HEK293 (cell line): ENCODE measurements at regions not wholly inside any gene's neighbourhood (a gene's known extent, or its start where the extent isn't known, plus 50 kb on each side); places are given as distances from the start of the nearest gene placed in this dataset.

ENCODE experiments used
- CTCF ChIP-seq: fragments of 450-650 bp; formaldehyde crosslinking; IDR thresholded peaks from 2 replicates; pipeline ENCODE4 v1.5.1; 2016; ENCODE audit warnings: missing biosample characterization, missing genetic modification characterization
- MEIS1 ChIP-seq: sonication (generic); formaldehyde crosslinking; IDR thresholded peaks from 2 replicates; pipeline ENCODE4 v1.8.1; 2022; ENCODE audit warnings: missing genetic modification reagents, mild to moderate bottlenecking, borderline replicate concordance
- REPIN1 ChIP-seq: fragments of 450-650 bp; formaldehyde crosslinking; IDR thresholded peaks from 2 replicates; pipeline ENCODE4 v1.5.1; 2017; ENCODE audit warnings: missing biosample characterization, missing genetic modification characterization, low read depth
- ZNF202 ChIP-seq: fragments of 450-650 bp; formaldehyde crosslinking; IDR thresholded peaks from 2 replicates; pipeline ENCODE4 v1.5.1; 2016; ENCODE audit warnings: missing biosample characterization, missing genetic modification characterization, borderline replicate concordance
- ZNF311 ChIP-seq: fragments of 450-650 bp; formaldehyde crosslinking; IDR thresholded peaks from 2 replicates; pipeline ENCODE4 v1.5.1; 2017; ENCODE audit warnings: missing biosample characterization, missing genetic modification characterization, borderline replicate concordance
- ZNF335 ChIP-seq: fragments of 450-650 bp; formaldehyde crosslinking; conservative IDR thresholded peaks from 2 replicates; pipeline ENCODE4 v1.5.1; 2016; ENCODE audit warnings: missing biosample characterization, missing genetic modification characterization
- TF ChIP-seq, protein P1 (sequence below): fragments of 450-650 bp; formaldehyde crosslinking; IDR thresholded peaks from 2 replicates; pipeline ENCODE4 v1.5.1; 2016; ENCODE audit warnings: missing biosample characterization, missing genetic modification characterization

DNA sequence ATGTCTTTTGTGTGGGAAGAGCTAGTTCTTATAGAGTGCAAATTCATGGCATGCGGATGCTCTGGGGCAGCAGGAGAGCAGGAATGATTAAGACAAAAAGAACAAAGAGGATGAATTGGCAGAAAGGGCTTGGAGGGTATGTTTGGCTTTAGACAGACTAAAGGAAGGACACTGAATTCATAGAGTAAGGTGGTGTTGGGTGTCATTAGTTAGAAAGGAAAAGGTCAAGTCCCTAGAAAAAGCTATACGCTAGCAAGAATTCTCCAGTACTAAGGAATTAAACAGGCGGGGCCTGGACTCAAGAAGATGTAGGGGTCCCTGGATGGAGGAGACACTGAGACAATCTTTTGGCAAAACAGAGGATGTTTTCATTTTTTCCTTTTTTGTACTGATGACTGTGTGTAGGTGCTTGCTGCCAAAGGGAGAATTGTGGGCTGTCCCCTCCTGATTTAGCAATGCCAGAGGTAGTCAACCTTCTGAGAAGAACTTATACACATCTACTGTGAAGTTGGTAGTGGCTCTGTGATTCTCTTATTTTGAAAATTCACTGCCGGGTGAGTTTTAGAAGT, 391.0 kb downstream of the SPRY1 start:
- no peak for TF ChIP-seq CTCF (tag by site-specific recombination)
- TF ChIP-seq MEIS1 (CRISPR knock-in tag), result no peak
- TF ChIP-seq, protein P1, sequence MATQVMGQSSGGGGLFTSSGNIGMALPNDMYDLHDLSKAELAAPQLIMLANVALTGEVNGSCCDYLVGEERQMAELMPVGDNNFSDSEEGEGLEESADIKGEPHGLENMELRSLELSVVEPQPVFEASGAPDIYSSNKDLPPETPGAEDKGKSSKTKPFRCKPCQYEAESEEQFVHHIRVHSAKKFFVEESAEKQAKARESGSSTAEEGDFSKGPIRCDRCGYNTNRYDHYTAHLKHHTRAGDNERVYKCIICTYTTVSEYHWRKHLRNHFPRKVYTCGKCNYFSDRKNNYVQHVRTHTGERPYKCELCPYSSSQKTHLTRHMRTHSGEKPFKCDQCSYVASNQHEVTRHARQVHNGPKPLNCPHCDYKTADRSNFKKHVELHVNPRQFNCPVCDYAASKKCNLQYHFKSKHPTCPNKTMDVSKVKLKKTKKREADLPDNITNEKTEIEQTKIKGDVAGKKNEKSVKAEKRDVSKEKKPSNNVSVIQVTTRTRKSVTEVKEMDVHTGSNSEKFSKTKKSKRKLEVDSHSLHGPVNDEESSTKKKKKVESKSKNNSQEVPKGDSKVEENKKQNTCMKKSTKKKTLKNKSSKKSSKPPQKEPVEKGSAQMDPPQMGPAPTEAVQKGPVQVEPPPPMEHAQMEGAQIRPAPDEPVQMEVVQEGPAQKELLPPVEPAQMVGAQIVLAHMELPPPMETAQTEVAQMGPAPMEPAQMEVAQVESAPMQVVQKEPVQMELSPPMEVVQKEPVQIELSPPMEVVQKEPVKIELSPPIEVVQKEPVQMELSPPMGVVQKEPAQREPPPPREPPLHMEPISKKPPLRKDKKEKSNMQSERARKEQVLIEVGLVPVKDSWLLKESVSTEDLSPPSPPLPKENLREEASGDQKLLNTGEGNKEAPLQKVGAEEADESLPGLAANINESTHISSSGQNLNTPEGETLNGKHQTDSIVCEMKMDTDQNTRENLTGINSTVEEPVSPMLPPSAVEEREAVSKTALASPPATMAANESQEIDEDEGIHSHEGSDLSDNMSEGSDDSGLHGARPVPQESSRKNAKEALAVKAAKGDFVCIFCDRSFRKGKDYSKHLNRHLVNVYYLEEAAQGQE (tag by site-specific recombination), result no peak
- TF ChIP-seq REPIN1 (tag by site-specific recombination), result no peak
- TF ChIP-seq ZNF335 (tag by site-specific recombination), result no peak
- no peak for TF ChIP-seq ZNF311 (tag by site-specific recombination)
- no peak for TF ChIP-seq ZNF202 (tag by site-specific recombination)
